GM18870 (cell line): ENCODE measurements at regions not wholly inside any gene's neighbourhood (a gene's known extent, or its start where the extent isn't known, plus 50 kb on each side); places are given as distances from the start of the nearest gene placed in this dataset.

Experiments used
- ATAC-seq: cut with Tn5 transposase; IDR thresholded peaks from one replicate; pipeline ENCODE4 v1.9.1; 2021; ENCODE audit warnings: moderate library complexity; ENCODE audit not compliant: unreplicated experiment

DNA sequence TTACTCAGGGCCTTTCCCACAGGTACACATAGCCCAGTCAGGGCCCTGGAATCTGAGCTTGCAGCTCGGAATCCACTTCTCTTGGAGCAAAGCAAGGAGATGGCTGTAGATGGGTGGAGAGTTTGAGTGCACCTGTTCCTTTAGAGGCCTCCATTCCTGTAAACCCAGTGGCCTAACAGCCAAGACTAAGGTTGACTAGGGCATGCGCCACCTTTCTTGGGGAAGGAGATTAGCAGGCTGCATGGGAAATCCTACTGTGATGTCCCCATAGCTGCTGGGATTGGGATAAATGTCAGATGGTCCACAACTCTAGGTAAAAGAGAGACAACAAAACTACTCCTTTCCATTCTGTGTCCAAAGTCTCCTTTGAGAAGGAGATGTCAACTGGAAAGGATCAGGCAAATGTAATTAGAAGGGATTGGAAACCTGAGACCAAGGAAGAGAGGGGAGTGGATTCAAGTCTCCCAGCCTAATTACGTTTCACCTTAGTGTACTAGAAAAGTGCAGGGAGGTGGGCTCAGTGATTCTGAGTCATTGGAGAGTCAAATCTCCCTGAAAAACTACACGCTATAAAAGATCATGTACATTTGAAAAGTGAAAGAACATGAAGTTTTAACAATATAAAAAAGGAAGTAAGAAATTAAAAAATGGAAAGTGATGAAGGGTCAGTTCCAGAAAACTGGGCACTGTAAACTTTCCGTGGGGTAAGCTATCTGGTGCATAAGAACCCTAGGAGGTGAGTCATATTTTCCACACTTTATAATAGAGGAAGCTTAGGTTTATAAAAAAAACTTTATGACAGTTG is 104.2 kb downstream of the SEC61B start:
- no peak for ATAC-seq

DNA sequence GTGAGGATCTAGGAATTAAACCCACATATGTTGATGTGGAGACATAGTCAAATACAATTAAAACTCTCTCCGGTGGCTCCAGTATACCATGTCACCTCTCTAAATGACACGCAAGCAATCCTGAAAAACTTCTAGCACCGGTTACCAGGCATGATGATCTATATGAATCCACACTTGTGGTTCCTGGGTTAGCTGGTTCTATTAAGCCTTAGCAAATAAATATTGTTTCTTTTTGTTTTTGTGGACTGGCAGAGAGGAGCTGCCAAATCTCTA is 104.8 kb downstream of the SEC61B start:
- no peak for ATAC-seq

DNA sequence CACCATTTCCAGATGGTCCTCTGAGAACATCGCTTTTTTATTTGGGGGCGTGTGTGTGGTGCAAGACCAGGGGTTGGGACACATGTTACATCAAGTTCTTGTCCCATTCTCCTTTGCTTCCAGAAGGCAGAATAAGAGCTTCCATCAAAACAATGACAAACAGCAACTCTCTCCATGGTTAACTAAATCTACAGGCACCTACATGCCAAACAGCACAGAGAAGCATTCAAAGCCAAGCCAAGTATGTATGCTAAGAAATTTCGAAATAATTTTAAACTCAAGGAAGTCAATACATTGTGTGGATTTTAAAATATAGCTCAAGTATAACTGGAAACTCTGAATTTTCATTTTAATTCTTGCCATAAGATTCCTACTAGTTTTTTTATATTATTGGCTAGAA is 105.6 kb downstream of the SEC61B start:
- no peak for ATAC-seq

- ATAC-seq, result no peak
Observed at GRCh38 chr9:99335280-99335679, 113.2 kb downstream of the SEC61B start.

- ATAC-seq, result no peak
Observed at GRCh38 chr9:99336005-99336404, 113.9 kb downstream of the SEC61B start.

DNA sequence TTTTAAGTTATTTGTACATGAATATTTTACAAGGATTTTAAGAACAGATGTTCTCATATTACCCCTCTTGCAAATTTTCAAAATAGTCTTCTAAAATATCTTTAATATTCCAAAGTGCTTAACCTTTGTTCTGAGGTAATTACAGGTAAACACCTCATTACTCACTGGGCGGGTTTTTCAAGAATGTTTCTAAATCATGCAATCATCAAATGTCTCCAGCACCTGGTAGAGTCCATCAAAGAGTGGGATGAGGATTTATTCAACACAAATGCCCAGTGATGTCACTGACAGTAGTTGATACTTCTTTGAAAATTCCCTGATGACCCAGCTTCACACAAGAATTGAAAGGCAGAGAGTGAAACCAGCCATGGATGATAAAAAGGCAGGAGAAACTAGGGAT is 114.4 kb downstream of the SEC61B start:
- no peak for ATAC-seq

DNA sequence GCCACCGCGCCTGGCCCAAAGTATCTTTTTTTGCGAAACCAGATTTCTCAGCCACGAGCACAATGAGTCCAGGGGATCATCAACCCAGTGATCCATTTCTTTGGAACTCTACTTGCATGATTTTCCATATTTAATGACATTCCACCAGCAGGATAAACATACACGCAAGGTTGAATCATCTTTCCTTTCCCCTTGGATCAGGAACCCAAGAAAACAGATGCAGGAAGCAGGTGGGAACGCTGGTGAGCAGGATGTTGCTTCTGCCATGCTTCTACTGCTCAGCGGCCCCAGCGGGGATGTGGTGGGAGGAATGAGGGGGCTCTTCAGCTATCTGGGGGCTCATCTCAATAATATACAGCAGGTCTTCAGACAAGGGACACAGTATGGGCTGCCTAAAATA is 118.2 kb downstream of the SEC61B start:
- ATAC-seq, result no peak

DNA sequence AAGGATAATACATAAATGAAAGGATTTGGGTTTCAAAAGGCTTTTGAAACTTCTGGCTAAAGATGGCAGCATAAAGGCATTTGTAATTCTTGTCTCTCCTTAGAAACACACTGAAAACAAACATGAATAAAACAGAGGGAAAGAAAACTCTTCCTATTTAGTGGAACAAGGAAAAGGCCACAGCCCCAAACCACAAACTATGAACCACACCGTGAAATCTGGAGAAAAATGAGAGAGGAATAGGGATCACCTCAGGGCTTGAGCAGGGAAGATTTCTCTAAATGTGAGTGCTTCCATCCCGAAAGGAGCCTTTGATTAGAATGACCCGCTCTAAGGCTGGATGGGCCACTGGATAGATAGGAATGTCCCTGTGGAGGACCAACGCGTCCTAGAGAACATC is 119.6 kb downstream of the SEC61B start:
- no peak for ATAC-seq

DNA sequence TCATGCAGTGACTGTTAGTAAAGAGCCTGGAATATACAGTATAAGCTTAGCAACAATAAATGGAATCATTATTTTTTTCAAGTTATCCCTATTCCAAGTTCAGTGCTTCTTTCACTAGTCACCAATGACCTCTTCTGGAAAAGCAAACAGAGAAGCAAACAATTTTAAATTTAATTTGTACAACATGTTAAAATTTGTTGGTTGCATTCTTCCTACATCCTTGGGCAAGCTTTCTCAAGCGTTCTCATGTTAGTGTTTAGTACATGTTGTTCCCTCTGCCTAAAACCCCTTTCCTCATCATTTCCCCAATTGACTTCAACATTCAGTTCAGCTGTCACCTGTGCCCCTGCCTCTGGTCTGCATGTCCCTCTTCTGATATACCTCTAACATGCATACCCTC is 123.4 kb downstream of the SEC61B start:
- no peak for ATAC-seq

GRCh38 chr9:99345942-99346341 is 123.9 kb downstream of the SEC61B start:
- ATAC-seq, result no peak

DNA sequence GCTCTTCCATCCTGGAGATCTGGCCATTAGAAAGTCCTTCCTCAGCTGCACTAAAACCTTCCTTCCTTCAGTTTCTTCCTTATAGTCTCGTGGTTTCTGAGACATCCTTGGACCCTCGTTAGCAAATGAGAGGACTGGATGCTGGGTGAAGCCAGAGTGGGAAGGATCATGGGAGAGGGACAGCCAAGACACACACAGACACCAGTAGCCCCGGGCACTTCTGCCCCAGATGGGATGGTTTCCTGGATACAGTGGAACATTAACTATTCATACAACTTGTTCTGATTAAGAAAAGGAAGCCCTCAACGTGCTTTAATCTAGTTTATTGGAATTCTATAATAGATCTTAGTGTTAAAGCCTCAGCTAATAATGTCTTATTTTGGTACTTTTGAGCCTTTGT is 125.5 kb downstream of the SEC61B start:
- ATAC-seq, result no peak

DNA sequence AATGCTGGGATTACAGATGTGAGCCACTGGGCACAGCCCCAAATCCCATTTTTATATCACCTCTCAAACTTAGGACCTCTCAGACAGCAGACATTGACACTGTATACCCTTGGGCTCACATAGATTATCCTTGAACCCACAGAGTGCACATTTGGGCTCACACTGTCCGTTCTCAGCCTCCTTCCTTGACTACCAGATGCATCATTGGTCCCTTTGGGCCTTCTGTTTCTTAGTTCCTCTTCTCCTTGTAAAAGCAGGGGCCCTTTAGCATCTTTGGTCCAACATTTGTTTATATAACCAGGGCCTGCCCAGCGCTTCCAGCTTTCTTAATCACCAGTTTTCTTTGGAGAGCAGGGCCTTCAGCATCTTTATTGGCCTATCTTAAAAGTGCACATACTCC is 126.2 kb downstream of the SEC61B start:
- no peak for ATAC-seq

- ATAC-seq, result no peak
Observed at GRCh38 chr9:99349870-99350269, 127.8 kb downstream of the SEC61B start.

GRCh38 chr9:99350461-99350860 is 128.4 kb downstream of the SEC61B start:
- no peak for ATAC-seq

DNA sequence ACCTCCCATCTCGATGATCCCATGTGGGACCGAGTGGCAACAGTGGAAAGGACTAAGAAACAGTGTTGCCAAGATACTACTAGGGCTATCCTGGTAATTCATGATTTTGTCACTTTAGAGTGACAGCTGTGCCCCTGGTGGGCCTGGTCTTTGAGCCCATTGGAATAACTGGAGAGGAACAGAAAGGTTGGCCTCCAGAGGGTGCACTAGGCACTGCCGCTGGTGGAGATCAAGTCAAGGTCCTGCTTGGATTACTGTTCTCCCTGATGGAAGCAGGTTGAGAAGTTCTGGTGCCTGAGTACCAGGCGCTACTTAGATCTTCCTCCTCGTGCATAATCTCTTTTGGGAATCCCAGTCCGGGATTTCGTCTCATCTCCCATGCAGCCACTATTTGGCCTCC is 129.6 kb downstream of the SEC61B start:
- ATAC-seq, result no peak

- ATAC-seq, result no peak
Observed at GRCh38 chr9:99352826-99353225, 130.7 kb downstream of the SEC61B start.

- no peak for ATAC-seq
Observed at GRCh38 chr9:99353408-99353807, 131.3 kb downstream of the SEC61B start.

DNA sequence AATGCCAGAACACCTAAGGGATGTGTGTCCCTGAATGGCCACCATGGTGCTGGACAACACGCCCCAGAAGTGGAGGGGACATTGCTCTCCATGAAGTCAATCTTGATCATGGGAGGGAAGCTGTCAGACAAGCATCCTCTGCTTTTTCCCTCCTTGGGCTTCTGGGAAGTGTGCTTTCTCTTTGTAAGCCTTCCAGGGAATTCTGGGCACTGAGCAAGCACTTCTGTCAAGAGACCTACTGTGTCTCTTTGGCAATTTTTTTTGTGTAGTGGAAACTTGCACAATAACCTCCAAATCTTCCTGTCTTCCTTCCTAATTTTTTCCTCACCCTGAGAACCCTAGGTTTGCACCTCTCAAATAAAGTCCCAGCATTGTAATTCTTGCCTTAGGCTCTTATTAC is 132.0 kb downstream of the SEC61B start:
- ATAC-seq, result no peak

DNA sequence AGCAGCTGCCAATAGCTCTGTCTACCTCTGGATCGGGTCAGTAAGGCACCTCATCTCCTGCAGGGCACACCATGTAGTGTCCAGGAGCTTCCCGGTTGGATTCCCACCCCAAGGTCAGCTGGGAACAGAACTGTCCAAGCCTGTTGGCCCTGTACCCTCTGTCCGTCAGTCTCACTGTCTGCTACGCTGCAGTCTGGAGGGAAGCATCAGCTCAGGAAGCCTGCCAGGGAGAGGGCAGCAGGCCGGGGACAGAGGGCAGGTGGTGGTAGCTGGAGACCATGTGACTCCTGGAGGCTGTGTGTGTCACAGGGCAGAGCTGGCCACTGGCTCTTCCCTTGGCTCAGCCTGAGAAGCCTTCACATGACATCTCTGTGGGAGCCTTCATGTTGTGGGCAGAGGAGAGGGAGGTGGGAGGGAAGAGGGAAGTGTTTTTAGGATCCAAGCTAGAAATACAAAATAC is 134.5 kb downstream of the SEC61B start:
- no peak for ATAC-seq

- ATAC-seq, result no peak
Observed at GRCh38 chr9:99357575-99357974, 135.5 kb downstream of the SEC61B start.

GRCh38 chr9:99358668-99359067 is 136.6 kb downstream of the SEC61B start:
- no peak for ATAC-seq

DNA sequence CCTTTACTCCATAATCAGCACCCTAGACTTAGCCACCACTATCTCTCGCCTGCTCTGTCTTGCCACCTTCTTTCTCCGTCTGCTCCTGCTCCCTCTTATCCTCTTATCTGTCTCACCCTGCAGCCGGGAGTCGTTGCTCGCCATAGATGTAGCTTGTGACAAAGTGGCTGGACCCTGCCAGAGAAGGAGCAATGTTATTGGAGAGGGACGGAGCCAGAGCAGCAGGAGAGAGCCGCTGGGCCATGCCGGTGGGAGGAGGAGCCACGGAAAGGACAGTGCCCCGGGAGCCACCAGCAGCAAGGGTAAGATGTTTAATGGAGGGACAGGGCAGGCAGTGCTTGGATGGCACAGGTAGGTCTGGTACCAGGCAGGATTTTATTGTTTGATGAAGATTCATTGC is 137.3 kb downstream of the SEC61B start:
- ATAC-seq, result no peak

DNA sequence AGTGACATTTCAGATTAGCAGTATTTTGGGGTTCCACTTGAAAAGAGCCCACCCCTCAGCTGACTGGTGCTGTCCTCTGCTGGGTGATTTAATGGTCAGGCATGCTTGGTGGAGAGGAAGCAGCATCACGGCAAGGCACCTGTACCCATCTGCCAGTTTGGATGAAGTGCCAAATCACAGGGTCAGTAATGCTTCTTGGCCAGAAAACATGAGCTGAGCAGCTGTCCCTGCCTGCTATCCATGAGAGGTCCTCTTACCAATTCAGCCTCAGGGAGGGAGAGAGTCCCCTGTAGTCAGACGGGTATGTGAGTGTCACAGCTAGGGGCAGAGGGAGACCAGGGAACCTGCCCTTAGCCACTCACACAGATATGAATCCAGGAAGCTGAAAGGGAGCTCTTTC is 137.9 kb downstream of the SEC61B start:
- ATAC-seq, result no peak
